Mesodermal cell (in vitro differentiated cells): ENCODE measurements at regions not wholly inside any gene's neighbourhood (a gene's known extent, or its start where the extent isn't known, plus 50 kb on each side); places are given as distances from the start of the nearest gene placed in this dataset.
"Not testable (repeated sequence)": the region's sequence is repeated elsewhere in the genome, so short reads cannot be mapped to it uniquely, and the experiment has no call there.

Experiments used
- H3K27ac ChIP-seq: 2 replicates; pipeline ENCODE4 v1.7.0; 2013; ENCODE audit warnings: mild to moderate bottlenecking, low read depth, low read length, moderate library complexity; ENCODE audit not compliant: severe bottlenecking
- H3K36me3 ChIP-seq: 2 replicates; pipeline ENCODE4 v1.7.1; 2013; ENCODE audit warnings: mild to moderate bottlenecking, low read length, moderate library complexity; ENCODE audit not compliant: control insufficient read depth, insufficient read depth
- H3K4me1 ChIP-seq: one replicate; pipeline ENCODE4 v1.7.1; 2013; ENCODE audit warnings: mild to moderate bottlenecking, low read length; ENCODE audit not compliant: insufficient read depth, control insufficient read depth, poor library complexity, severe bottlenecking
- H3K4me3 ChIP-seq: 2 replicates; pipeline ENCODE4 v1.7.0; 2013; ENCODE audit warnings: low read length, control low read depth, mild to moderate bottlenecking; ENCODE audit not compliant: insufficient read depth, poor library complexity, severe bottlenecking; ENCODE audit errors: extremely low read depth
- H3K9me3 ChIP-seq: 2 replicates; pipeline ENCODE4 v1.7.1; 2013; ENCODE audit warnings: mild to moderate bottlenecking, low read length, moderate library complexity; ENCODE audit not compliant: control insufficient read depth
- WGBS, 2 experiments: methylation state at CpG; one replicate each; pipeline ENCODE4 v1.1.5; 2013; ENCODE audit warnings: missing lambda C conversion rate in 2 of 2; ENCODE audit not compliant: insufficient coverage in 2 of 2; 5-methylcytosine and 5-hydroxymethylcytosine counted together

DNA sequence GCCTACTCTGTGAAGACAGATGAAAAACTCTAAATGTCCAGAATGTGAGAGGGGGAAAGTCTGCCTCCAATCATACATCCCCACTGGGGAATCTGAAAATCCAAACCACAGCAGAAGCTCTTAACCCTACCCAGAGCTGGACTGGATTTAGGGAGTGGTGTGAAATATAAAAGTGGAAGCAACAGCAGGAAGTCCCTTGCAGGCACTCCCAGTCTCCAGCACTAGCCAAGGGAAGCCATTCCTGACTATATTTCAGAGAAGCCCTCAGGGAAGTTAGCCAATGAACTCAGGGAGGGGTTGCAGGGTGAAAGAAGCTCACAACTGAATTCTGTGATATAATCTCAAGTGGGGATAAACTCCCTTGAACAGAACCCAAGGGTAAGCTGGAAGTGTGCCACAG, 51.5 kb downstream of the CRPPA start:
- no peak overlapping the region for H3K27ac ChIP-seq
- no peaks in the 10 kb centered on the region for H3K4me1 ChIP-seq
- no peaks in the 10 kb centered on the region for H3K36me3 ChIP-seq
- H3K9me3 ChIP-seq: no peaks in the 10 kb centered on the region
- no peak overlapping the region for H3K4me3 ChIP-seq

DNA sequence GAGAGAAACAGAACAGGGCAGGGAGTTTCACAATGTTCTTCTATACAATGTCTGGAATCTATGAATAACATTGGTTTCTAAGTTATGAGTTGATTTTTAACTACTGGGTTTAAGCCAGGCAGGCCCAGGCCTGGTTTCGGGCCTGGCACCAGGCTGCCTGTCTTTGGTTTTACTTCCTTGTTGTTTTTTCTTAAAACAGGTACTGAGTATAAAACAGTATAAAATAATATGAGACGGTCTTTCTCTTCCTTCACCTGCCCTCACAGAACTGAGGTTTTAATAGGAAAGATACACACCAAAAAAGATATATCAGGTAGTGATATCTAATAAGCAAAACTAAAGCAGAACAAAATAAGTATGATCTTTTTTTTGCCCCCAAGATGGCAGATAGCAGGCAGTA, 52.0 kb downstream of the CRPPA start:
- WGBS, 2 experiments: no CpG with 5 or more reads among the region's 2 CpGs
- H3K4me3 ChIP-seq, H3K27ac ChIP-seq, H3K9me3 ChIP-seq, H3K36me3 ChIP-seq, H3K4me1 ChIP-seq: not testable (repeated sequence)

DNA sequence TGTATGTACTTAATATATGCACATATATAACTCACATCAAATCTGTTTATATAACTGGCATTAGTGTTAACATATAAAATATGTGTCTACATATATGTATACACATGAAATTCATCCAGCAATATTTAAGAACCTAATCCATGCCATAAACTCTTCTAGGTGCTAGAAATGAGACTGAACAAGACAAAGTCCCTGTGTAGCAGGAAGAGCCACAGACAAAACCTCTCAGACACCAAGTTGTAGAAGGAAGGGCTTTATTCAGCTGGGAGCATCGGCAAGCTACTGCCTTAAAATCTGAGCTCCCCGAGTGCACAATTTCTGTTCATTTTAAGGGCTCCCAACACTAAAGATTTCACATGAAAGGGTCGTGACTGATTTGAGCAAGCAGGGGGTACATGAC, 52.5 kb downstream of the CRPPA start:
- Histone ChIP-seq H3K4me3 (no peak overlapping the region), H3K9me3 (no peaks in the 10 kb centered on the region), H3K27ac (no peak overlapping the region), H3K4me1 (no peaks in the 10 kb centered on the region), H3K36me3 (no peaks in the 10 kb centered on the region)
- 60 to 80% methylated on average over 1 of the region's 3 CpGs for WGBS, 2 experiments

DNA sequence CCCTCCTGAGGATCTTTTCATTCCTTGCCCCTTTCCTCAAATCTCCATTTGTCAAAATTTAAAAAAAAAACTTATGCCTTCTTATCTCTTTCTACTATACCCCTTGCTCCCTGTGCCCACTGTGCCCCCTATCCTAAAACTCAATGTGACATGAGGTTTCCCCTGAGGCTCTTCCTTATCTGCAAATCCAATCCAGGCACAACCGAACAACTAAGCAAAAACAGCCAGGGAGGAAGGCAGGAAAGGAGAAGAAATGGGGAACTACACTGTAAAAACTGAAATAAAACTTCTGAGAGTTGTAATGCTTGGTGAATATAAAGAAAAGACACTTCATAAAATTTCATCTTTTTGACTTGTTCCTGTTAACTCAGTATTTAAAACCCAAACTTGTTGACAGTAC, 54.2 kb downstream of the CRPPA start:
- no peaks in the 10 kb centered on the region for H3K9me3 ChIP-seq
- H3K36me3 ChIP-seq: no peaks in the 10 kb centered on the region
- H3K4me1 ChIP-seq: no peaks in the 10 kb centered on the region
- no peak overlapping the region for H3K27ac ChIP-seq
- no peak overlapping the region for H3K4me3 ChIP-seq
- no CpG with 5 or more reads among the region's 1 CpG for WGBS, 2 experiments

DNA sequence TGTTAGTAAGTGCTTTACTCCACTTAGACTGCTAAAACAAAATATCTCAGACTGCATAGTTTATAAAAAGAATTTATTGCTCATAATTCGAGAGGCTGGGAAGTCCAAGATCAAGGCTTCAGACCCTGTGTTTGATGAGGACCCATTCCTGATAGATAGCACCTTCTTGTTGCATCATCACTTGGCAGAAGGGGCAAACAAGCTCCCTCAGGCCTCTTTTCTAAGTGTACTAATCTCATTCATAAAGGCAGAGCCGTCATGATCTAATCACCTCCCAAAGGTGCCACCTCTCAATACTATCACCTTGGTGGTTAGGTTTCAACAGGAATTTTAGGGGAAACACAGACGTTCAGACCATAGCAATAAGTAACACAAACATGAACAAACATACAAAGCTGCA, 55.4 kb downstream of the CRPPA start:
- Histone ChIP-seq H3K4me1 (no peaks in the 10 kb centered on the region), H3K9me3 (no peaks in the 10 kb centered on the region), H3K4me3 (no peak overlapping the region), H3K27ac (no peak overlapping the region), H3K36me3 (no peaks in the 10 kb centered on the region)
- 72 to 75% methylated on average over 2 of the region's 3 CpGs for WGBS, 2 experiments

DNA sequence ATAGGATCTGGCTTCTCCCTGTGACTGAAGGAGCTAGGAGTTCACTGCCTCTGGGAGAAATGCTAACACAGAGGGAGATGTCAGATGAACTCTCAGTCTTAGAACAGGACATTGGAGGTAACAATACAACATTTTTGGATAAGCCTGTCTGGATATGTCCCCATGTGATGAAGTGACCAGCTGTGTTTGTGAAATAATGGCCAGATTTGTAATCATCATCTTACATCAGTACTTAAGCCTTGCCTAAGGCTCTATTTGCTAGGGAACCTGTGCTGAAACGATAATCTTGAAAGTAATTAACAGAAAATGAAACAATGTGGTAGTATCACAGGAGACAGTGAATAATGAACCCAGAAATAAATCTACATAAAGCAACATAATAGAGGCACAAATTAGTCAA, 56.2 kb downstream of the CRPPA start:
- no CpG with 5 or more reads among the region's 1 CpG for WGBS, 2 experiments
- no peaks in the 10 kb centered on the region for H3K36me3 ChIP-seq
- no peak overlapping the region for H3K4me3 ChIP-seq

DNA sequence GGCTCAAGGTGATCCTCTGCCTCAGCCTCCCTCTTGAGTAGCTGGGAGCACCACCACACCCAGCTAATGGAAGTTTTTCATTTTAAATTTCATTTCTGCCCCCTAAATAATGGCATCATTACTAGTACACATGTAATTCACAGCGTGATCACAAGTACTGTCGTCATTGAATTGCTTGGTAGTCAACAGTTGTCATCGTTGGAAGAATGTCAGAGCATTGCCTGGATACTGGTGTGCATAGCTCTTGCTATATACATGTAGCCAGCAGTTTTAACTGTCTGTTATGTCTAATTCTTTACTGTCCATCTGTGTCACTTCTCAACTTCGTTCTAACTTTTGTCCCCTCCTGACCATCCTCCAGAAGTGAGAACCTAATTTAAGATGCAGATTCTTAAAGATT, 62.1 kb downstream of the CRPPA start:
- Histone ChIP-seq H3K27ac (no peak overlapping the region), H3K9me3 (no peaks in the 10 kb centered on the region), H3K4me1 (no peaks in the 10 kb centered on the region), H3K36me3 (no peaks in the 10 kb centered on the region), H3K4me3 (no peak overlapping the region)
- WGBS, 2 experiments: 74 to 80% methylated on average over 4 of the region's 4 CpGs

More for the DNA sequence above, 56.2 kb downstream of the CRPPA start:
- Histone ChIP-seq H3K27ac (no peak overlapping the region), H3K4me1 (no peaks in the 10 kb centered on the region), H3K9me3 (no peaks in the 10 kb centered on the region)

DNA sequence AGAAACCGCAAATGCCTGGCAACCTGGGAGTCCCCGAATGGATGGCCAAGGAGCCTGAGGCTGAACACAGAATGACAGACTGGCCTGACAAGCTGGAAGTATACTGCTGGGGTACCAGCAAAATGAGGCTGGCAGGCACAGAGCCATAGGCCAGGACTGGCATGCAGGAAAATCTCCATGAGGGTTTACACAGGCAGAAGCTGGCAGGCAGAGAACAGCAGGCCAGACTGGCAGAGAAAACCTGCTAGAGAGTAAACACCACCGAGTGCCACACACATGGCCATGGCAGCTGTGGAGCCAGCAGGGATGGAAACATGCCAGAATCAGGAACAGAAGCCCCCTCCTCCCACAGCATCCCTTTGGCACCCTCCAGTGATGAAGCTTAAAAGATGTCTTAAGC, 63.4 kb downstream of the CRPPA start:
- no peaks in the 10 kb centered on the region for H3K36me3 ChIP-seq
- H3K27ac ChIP-seq: no peak overlapping the region
- 92 to 100% methylated on average over 2 of the region's 3 CpGs for WGBS, 2 experiments
- H3K4me3 ChIP-seq: no peak overlapping the region
- H3K4me1 ChIP-seq: no peaks in the 10 kb centered on the region
- H3K9me3 ChIP-seq: no peaks in the 10 kb centered on the region

DNA sequence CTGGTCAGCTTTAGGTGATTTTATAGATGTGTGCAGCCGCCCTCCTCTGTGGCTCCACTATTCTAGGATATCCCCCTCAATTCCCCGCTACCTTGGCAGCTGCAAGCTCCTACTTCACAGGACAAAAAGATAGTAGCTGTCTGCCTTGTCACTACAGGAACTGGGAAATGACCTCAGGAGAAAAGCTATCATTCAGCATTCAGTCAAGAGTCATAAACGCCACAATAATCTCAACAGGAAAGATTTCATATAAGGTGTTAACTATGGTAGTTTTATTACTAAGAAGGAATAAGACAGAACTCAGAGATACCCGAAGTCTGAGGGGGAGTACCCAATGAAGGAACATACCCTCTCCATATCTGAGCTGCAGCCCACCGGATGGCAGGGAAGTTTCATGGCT, 63.9 kb downstream of the CRPPA start:
- no peaks in the 10 kb centered on the region for H3K4me1 ChIP-seq
- H3K36me3 ChIP-seq: no peaks in the 10 kb centered on the region
- no peak overlapping the region for H3K4me3 ChIP-seq
- H3K27ac ChIP-seq: no peak overlapping the region
- 80 to 93% methylated on average over 1 to 2 of the region's 5 CpGs for WGBS, 2 experiments
- no peaks in the 10 kb centered on the region for H3K9me3 ChIP-seq

DNA sequence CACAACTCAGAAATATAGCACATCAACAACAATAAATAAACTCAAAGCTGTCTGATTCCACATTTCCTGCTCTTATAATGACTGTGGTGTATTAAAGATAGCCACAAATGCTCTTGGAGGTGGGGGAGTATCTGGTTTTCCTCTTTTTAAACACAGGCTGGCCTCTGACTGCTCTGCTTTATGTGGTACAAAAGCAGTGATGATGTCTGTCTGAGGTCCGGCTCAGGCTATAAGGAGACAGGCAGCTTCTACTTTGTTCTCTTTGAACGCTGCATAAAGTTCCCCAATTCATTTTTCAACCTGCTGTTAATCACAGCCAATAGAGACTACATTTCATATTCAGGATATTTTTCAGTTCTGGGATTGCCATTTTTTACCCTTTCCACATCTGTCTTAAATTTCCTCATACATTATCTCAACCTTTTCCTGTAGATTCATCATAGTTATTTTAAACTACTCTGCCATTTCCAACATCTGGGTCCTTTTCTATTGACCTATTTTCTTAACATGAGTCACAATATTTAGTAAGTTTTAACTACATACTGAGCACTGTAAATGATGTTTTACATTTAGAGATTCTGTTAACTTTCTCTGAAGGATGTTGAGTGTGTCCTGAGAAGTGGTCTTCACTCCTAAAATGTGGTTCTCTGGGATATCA, 64.9 kb downstream of the CRPPA start:
- Histone ChIP-seq H3K9me3 (no peaks in the 10 kb centered on the region), H3K4me3 (no peak overlapping the region), H3K36me3 (no peaks in the 10 kb centered on the region), H3K27ac (no peak overlapping the region), H3K4me1 (no peaks in the 10 kb centered on the region)
- 94 to 100% methylated on average over 1 to 2 of the region's 2 CpGs for WGBS, 2 experiments

DNA sequence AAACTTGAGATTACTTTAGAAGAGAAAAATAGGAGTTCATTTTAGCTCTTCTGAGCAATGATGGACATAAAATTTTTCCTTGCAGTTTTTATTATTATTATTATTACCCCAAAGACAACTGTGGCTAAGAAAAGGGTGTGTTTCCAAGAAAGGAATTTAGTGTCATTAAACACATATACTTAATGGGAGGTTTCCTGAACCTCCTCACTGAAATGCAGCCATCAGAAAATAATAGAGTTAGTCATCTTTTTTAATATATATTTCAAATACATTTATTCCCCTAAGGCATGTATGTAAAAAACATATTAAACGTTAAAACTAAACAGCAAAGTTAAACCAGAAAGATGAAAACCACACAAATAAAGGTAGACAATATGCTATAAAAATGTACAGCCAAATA, 66.8 kb downstream of the CRPPA start:
- no peak overlapping the region for H3K4me3 ChIP-seq
- WGBS, 2 experiments: no CpG with 5 or more reads among the region's 1 CpG
- no peaks in the 10 kb centered on the region for H3K36me3 ChIP-seq
- H3K27ac ChIP-seq: no peak overlapping the region
- no peaks in the 10 kb centered on the region for H3K9me3 ChIP-seq
- H3K4me1 ChIP-seq: no peaks in the 10 kb centered on the region
